Osteoblast (primary cell): ENCODE measurements at regions not wholly inside any gene's neighbourhood (a gene's known extent, or its start where the extent isn't known, plus 50 kb on each side); places are given as distances from the start of the nearest gene placed in this dataset.

Experiments
- DNase-seq: peaks from one replicate; pipeline ENCODE4 v3.0.0; 2011; ENCODE audit warnings: low spot score, mixed read lengths; ENCODE audit not compliant: insufficient read length; ENCODE audit errors: missing footprints
- H2AFZ ChIP-seq: 2 replicates; pipeline ENCODE4 v1.6.0; 2011; ENCODE audit warnings: mild to moderate bottlenecking, low read length
- H3K27ac ChIP-seq: 2 replicates; pipeline ENCODE4 v1.5.1; 2011; ENCODE audit warnings: mild to moderate bottlenecking, low read depth, low read length, moderate library complexity
- H3K27me3 ChIP-seq: 2 replicates; pipeline ENCODE4 v1.6.0; 2012; ENCODE audit warnings: mild to moderate bottlenecking, control low read depth, inconsistent platforms, low read length, moderate library complexity; ENCODE audit not compliant: insufficient read depth
- H3K36me3 ChIP-seq: 2 replicates; pipeline ENCODE4 v1.5.1; 2011; ENCODE audit warnings: mild to moderate bottlenecking, low read length, control low read depth, moderate library complexity; ENCODE audit not compliant: insufficient read depth
- H3K4me1 ChIP-seq: 2 replicates; pipeline ENCODE4 v1.5.1; 2011; ENCODE audit warnings: mild to moderate bottlenecking, low read length, control low read depth, moderate library complexity; ENCODE audit not compliant: insufficient read depth
- H3K4me2 ChIP-seq: 2 replicates; pipeline ENCODE4 v1.6.0; 2011; ENCODE audit warnings: mild to moderate bottlenecking, low read length; ENCODE audit not compliant: insufficient read depth
- H3K4me3 ChIP-seq: fragments of 200-600 bp; sonication (generic); 3 replicates; pipeline ENCODE4 v1.5.1; 2012; ENCODE audit warnings: mild to moderate bottlenecking, low read length, inconsistent platforms; ENCODE audit not compliant: insufficient read depth
- H3K79me2 ChIP-seq: 2 replicates; pipeline ENCODE4 v1.6.0; 2012; ENCODE audit warnings: mild to moderate bottlenecking, low read length, control low read depth, inconsistent platforms; ENCODE audit not compliant: insufficient read depth
- H3K9me3 ChIP-seq: 2 replicates; pipeline ENCODE4 v1.5.1; 2011; ENCODE audit warnings: low read depth, low read length, control low read depth
- H4K20me1 ChIP-seq: 2 replicates; pipeline ENCODE4 v1.6.0; 2012; ENCODE audit warnings: mild to moderate bottlenecking, low read length, control low read depth; ENCODE audit not compliant: insufficient read depth
- TF ChIP-seq, protein P1 (sequence below): IDR thresholded peaks from 2 replicates; pipeline ENCODE4 v1.5.1; 2011; ENCODE audit warnings: mild to moderate bottlenecking, low read depth, low read length, moderate library complexity; ENCODE audit errors: extremely low read depth

DNA sequence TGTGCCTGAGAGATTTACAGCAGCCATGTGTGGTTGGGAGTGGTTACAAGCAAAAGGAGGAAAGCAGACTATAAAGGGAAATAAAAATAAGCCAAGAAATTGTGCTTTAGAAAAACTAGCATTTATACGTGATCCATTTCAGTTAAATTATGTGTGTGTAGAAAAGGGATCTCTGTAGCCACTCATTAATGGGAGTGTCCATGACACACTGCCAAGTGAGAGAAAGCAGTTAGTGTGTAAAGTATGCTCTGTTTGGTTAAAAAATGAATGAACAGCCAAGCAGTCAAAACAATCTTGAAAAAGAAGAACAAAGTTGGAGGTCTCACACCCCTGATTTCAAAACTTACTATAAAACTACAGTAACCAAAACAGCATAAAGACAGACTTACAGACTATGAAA, 67.9 kb upstream of the GGTLC1 start:
- Histone ChIP-seq H3K27me3 (peaks cover 2% of the 10 kb centered on the region), H3K4me2 (no peak overlapping the region), H3K4me1 (no peaks in the 10 kb centered on the region), H3K4me3 (no peak overlapping the region), H4K20me1 (no peaks in the 10 kb centered on the region), H2AFZ (no peak overlapping the region), H3K79me2 (no peaks in the 10 kb centered on the region), H3K27ac (no peak overlapping the region), H3K36me3 (no peaks in the 10 kb centered on the region), H3K9me3 (no peaks in the 10 kb centered on the region)
- DNase-seq: no peak
- TF ChIP-seq, protein P1, sequence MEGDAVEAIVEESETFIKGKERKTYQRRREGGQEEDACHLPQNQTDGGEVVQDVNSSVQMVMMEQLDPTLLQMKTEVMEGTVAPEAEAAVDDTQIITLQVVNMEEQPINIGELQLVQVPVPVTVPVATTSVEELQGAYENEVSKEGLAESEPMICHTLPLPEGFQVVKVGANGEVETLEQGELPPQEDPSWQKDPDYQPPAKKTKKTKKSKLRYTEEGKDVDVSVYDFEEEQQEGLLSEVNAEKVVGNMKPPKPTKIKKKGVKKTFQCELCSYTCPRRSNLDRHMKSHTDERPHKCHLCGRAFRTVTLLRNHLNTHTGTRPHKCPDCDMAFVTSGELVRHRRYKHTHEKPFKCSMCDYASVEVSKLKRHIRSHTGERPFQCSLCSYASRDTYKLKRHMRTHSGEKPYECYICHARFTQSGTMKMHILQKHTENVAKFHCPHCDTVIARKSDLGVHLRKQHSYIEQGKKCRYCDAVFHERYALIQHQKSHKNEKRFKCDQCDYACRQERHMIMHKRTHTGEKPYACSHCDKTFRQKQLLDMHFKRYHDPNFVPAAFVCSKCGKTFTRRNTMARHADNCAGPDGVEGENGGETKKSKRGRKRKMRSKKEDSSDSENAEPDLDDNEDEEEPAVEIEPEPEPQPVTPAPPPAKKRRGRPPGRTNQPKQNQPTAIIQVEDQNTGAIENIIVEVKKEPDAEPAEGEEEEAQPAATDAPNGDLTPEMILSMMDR: no peak

DNA sequence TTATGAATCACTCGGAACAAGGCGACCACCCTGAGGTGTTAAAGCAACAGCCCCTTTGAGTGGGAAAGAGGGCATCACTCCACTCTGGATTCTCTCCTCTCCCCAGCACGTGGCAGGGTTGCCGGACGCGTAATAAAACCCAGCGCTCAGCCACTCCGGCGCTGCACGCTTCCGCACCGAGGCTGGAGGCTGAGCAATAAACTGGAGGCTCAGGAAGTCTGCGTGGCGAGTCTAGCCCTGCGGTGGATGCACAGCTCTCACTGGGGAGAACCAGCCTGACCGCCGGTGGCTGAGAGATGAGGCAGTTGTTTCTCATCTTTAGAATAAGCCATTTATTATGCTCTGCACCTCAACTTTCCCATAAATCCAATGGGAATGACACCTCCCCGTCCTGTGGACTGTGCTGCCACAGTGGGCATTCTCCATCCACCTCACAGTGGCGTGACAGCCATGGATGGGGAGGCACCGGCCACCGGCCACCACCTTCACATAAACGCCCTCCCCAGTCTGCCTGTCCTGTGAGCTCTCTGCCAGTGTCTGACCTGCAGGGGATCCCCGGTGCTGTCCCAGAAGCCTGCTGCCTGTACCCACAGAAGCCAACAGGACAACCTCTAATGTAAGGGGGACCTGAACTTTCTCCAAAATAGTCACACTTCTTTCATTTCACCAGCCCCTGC, 64.2 kb upstream of the GGTLC1 start:
- TF ChIP-seq, protein P1: no peak
- no peaks in the 10 kb centered on the region for H3K36me3 ChIP-seq
- H4K20me1 ChIP-seq: no peaks in the 10 kb centered on the region
- H3K4me1 ChIP-seq: no peaks in the 10 kb centered on the region
- H3K79me2 ChIP-seq: no peaks in the 10 kb centered on the region
- H3K9me3 ChIP-seq: no peaks in the 10 kb centered on the region
- DNase-seq: no peak
- H3K27ac ChIP-seq: no peak overlapping the region
- peaks cover 20% of the 10 kb centered on the region for H3K27me3 ChIP-seq
- no peak overlapping the region for H3K4me3 ChIP-seq
- no peak overlapping the region for H3K4me2 ChIP-seq
- no peak overlapping the region for H2AFZ ChIP-seq

DNA sequence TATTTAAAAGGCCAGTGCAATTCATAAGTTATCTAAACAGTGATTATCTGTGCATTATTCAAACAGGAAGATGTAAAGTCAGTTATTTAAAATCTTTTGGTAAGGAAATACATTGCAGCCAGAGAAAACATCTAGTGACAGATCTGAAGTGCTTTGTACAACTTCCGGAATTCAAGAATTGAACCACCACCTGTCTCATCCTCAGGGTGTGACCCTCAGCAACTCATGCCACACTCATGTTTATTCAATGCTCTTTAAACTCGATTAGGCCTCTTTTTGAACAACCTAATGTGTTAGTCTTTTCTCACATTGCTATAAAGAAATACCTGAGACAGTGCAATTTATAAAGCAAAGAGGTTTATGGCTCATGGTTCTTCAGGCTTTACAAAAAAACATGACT, 62.6 kb upstream of the GGTLC1 start:
- TF ChIP-seq, protein P1: no peak
- Histone ChIP-seq H4K20me1 (no peaks in the 10 kb centered on the region), H3K4me3 (no peak overlapping the region), H3K27ac (no peak overlapping the region), H3K79me2 (no peaks in the 10 kb centered on the region), H3K27me3 (peaks cover 23% of the 10 kb centered on the region), H3K4me1 (no peaks in the 10 kb centered on the region), H2AFZ (no peak overlapping the region), H3K36me3 (no peaks in the 10 kb centered on the region), H3K4me2 (no peak overlapping the region), H3K9me3 (no peaks in the 10 kb centered on the region)
- no peak for DNase-seq

DNA sequence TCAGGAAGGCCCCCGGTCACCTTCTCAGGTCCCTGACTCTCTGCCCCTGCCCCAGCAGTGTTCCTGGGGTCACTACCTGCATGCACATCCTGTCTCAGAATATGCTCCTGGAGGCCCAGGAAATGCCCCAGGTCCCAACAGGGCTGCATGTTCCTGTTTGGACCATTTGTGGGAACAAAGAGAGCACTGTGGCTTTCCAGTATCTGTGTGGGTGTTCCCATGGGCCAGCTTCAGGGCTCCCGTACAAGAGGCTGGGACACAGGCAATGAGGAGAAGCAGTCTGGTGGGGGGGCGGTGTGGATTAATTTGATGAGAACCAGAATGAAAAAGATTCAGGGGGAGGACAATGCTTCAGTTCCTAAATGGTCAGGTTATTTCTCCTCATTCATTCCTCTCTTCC, 61.5 kb upstream of the GGTLC1 start:
- no peak overlapping the region for H3K4me3 ChIP-seq
- H2AFZ ChIP-seq: no peak overlapping the region
- TF ChIP-seq, protein P1: no peak
- no peaks in the 10 kb centered on the region for H3K36me3 ChIP-seq
- no peaks in the 10 kb centered on the region for H3K79me2 ChIP-seq
- no peak overlapping the region for H3K4me2 ChIP-seq
- H3K27ac ChIP-seq: no peak overlapping the region
- no peak for DNase-seq
- peaks cover 23% of the 10 kb centered on the region for H3K27me3 ChIP-seq
- H3K4me1 ChIP-seq: no peaks in the 10 kb centered on the region
- H4K20me1 ChIP-seq: no peaks in the 10 kb centered on the region
- no peaks in the 10 kb centered on the region for H3K9me3 ChIP-seq
